NB4 (cell line): ENCODE measurements at regions not wholly inside any gene's neighbourhood (a gene's known extent, or its start where the extent isn't known, plus 50 kb on each side); places are given as distances from the start of the nearest gene placed in this dataset.

ENCODE experiments used
- CTCF ChIP-seq: IDR thresholded peaks from one replicate; pipeline ENCODE4 v1.5.1; 2012; ENCODE audit warnings: low read depth, low read length
- POLR2A ChIP-seq: IDR thresholded peaks from 2 replicates; pipeline ENCODE4 v1.6.1; 2011; ENCODE audit warnings: mild to moderate bottlenecking; ENCODE audit not compliant: insufficient read length; ENCODE audit errors: extremely low read depth

GRCh38 chr4:124151031-124151430 is 561.5 kb downstream of the ANKRD50 start:
- no peak for TF ChIP-seq CTCF
- no peak for TF ChIP-seq POLR2A
